GM12878 (cell line): ENCODE measurements at regions not wholly inside any gene's neighbourhood (a gene's known extent, or its start where the extent isn't known, plus 50 kb on each side); places are given as distances from the start of the nearest gene placed in this dataset.

ENCODE experiments used
- ATAC-seq: fragments of 200-7000 bp; cut with Tn5 transposase; 3 replicates; pipeline ENCODE4 v1.9.1; 2020; ENCODE audit warnings: mild to moderate bottlenecking, moderate library complexity
- BruUV-seq: library from RNA; stranded (reverse); fragments of 400-500 nt; replicated peaks from 2 replicates; lab custom pipeline; 2021; lab: Mats Ljungman, UMichigan
- CTCF ChIA-PET: fragments of 300-600 bp; sonication (Branson Sonifier 250); formaldehyde crosslinking; extraction: SDS; loops from one replicate; lab custom pipeline; 2021; ENCODE audit warnings: inconsistent platforms; lab: Yijun Ruan, JAX
- POLR2A ChIA-PET: fragments of 350-600 bp; formaldehyde crosslinking; extraction: SDS; loops from one replicate; lab custom pipeline; 2021; ENCODE audit warnings: inconsistent platforms; lab: Charles Lee
- RAD21 ChIA-PET: fragments of 300-600 bp; sonication (Branson Sonifier 250); formaldehyde crosslinking; loops from one replicate; lab custom pipeline; 2023; ENCODE audit warnings: antibody characterized with exemption; ENCODE audit not compliant: unreplicated experiment; lab: Charles Lee
- SMC1A ChIA-PET: fragments of 300-600 bp; sonication (Branson Sonifier 250); formaldehyde crosslinking; loops from one replicate; lab custom pipeline; 2023; ENCODE audit not compliant: unreplicated experiment, uncharacterized antibody; lab: Charles Lee
- DNase-seq: peaks from one replicate; pipeline ENCODE4 v3.0.0-alpha.2; 2011; ENCODE audit warnings: low read depth, low spot score
- FAIRE-seq: peaks from 3 replicates; lab custom pipeline; 2011; peaks lifted over from hg19 to GRCh38; lab: Jason Lieb, UNC
- H2AFZ ChIP-seq: 2 replicates; pipeline ENCODE4 v1.6.0; 2011; ENCODE audit warnings: low read depth, low read length, control low read depth; ENCODE audit not compliant: control insufficient read depth
- H3K27ac ChIP-seq: 2 replicates; pipeline ENCODE4 v1.5.1; 2011; ENCODE audit warnings: control low read depth; ENCODE audit not compliant: control insufficient read depth, insufficient read depth
- H3K27me3 ChIP-seq, 2 experiments: replicated peaks in 1 of 2; 2 replicates each; pipeline versions ENCODE4 v1.6.0 to v1.6.1; 2011; ENCODE audit warnings: low read length in 1 of 2; ENCODE audit not compliant: control insufficient read depth in 2 of 2, insufficient read depth in 2 of 2
- H3K36me3 ChIP-seq, 2 experiments: 2 replicates each; pipeline ENCODE4 v1.5.1; 2011; ENCODE audit warnings: low read length in 1 of 2; ENCODE audit not compliant: control insufficient read depth in 2 of 2, insufficient read depth in 2 of 2
- H3K4me1 ChIP-seq: 2 replicates; pipeline ENCODE4 v1.6.1; 2011; ENCODE audit warnings: mild to moderate bottlenecking, low read length, moderate library complexity, mixed read lengths; ENCODE audit not compliant: control insufficient read depth, insufficient read depth
- H3K4me2 ChIP-seq: 2 replicates; pipeline ENCODE4 v1.6.0; 2011; ENCODE audit warnings: control low read depth; ENCODE audit not compliant: control insufficient read depth, insufficient read depth
- H3K4me3 ChIP-seq: fragments of 200-600 bp; sonication (generic); 2 replicates; pipeline ENCODE4 v1.5.1; 2016
- H3K79me2 ChIP-seq: 2 replicates; pipeline ENCODE4 v1.6.0; 2011; ENCODE audit warnings: low read length; ENCODE audit not compliant: control insufficient read depth, insufficient read depth
- H3K9ac ChIP-seq: 2 replicates; pipeline ENCODE4 v1.8.0; 2011; ENCODE audit warnings: low read length, control low read depth, mixed read lengths; ENCODE audit not compliant: control insufficient read depth, insufficient read depth
- H3K9me3 ChIP-seq: replicated peaks from 3 replicates; pipeline ENCODE4 v1.5.1; 2011; ENCODE audit warnings: mild to moderate bottlenecking, low read length; ENCODE audit not compliant: control insufficient read depth, insufficient read depth
- H4K20me1 ChIP-seq: 2 replicates; pipeline ENCODE4 v1.6.0; 2011; ENCODE audit not compliant: control insufficient read depth, insufficient read depth
- BCL11A ChIP-seq: IDR thresholded peaks from 2 replicates; pipeline ENCODE4 v1.6.1; 2011; ENCODE audit warnings: low read depth, low read length
- BRCA1 ChIP-seq: IDR thresholded peaks from 2 replicates; pipeline ENCODE4 v1.6.1; 2011; ENCODE audit warnings: low read depth, low read length, improper control_type of control experiment
- DPF2 ChIP-seq: fragments of 450-650 bp; IDR thresholded peaks from 2 replicates; pipeline ENCODE4 v1.6.1; 2017; ENCODE audit warnings: mild to moderate bottlenecking
- MYC ChIP-seq: IDR thresholded peaks from 2 replicates; pipeline ENCODE4 v1.6.1; 2011; ENCODE audit warnings: mild to moderate bottlenecking, low read length, moderate library complexity, inconsistent platforms; ENCODE audit not compliant: insufficient read depth, insufficient replicate concordance, insufficient read length, severe bottlenecking
- NFYB ChIP-seq: IDR thresholded peaks from 2 replicates; pipeline ENCODE4 v1.6.1; 2011; ENCODE audit warnings: low read depth, mild to moderate bottlenecking, low read length, improper control_type of control experiment, moderate library complexity; ENCODE audit not compliant: insufficient read depth
- POLR2A ChIP-seq: IDR thresholded peaks from 2 replicates; pipeline ENCODE4 v1.6.1; 2011; ENCODE audit warnings: low read depth, mild to moderate bottlenecking, low read length
- SMAD1 ChIP-seq: fragments of 450-650 bp; IDR thresholded peaks from 2 replicates; pipeline ENCODE4 v1.6.1; 2018; ENCODE audit warnings: mild to moderate bottlenecking, low read depth; ENCODE audit not compliant: partially characterized antibody
- TCF7 ChIP-seq: IDR thresholded peaks from 2 replicates; pipeline ENCODE4 v1.6.1; 2014; ENCODE audit warnings: antibody characterized with exemption, borderline replicate concordance
- USF2 ChIP-seq: IDR thresholded peaks from 2 replicates; pipeline ENCODE4 v1.6.1; 2011; ENCODE audit warnings: low read depth, low read length, improper control_type of control experiment, borderline replicate concordance
- ZBED1 ChIP-seq: IDR thresholded peaks from 2 replicates; pipeline ENCODE4 v1.6.1; 2016; ENCODE audit warnings: borderline replicate concordance
- ZZZ3 ChIP-seq: IDR thresholded peaks from 2 replicates; pipeline ENCODE4 v1.6.1; 2011; ENCODE audit warnings: low read depth; ENCODE audit not compliant: control insufficient read depth, insufficient read length
- WGBS: methylation state at CpG from one replicate; pipeline ENCODE4 v1.1.6; 2016; ENCODE audit warnings: low lambda C conversion rate; ENCODE audit not compliant: insufficient replicate concordance, insufficient coverage; ENCODE audit errors: missing lambda C conversion rate; 5-methylcytosine and 5-hydroxymethylcytosine counted together
- in situ Hi-C: fragments of 300-500 bp; cut with MboI; formaldehyde crosslinking; loops from 9 replicates; pipeline ENCODE4 v1.14.3; 2018; ENCODE audit warnings: mixed read lengths
- intact Hi-C: fragments of 100-400 bp; cut with micrococcal nuclease; formaldehyde crosslinking; loops from one replicate; pipeline ENCODE4 v1.14.2; 2022; ENCODE audit not compliant: unreplicated experiment
- TF ChIP-seq, protein P1 (sequence below): fragments of 450-650 bp; IDR thresholded peaks from 2 replicates; pipeline ENCODE4 v1.6.1; 2016; ENCODE audit warnings: mild to moderate bottlenecking

DNA sequence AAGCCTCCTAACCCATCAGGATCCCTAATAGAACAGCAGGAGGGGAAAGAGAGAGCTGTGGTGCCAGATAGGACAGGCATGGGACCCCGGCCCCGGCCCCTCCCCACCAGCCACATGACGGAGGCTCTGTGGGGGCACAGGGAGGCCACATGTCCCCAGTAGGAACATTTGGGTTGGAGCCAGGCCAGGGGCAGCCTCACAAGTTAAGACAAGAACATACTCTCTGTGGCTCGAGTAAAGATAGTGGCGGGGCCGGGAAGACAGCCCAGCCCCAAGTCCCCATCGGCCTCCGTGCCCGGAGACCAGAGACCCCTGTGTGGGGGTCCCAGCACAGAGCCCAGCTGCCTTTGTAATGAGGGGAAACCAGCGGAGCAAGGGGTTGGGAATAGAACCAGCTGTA is 78.6 kb upstream of the GALNT9 start:
- no peak overlapping the region for H2AFZ ChIP-seq
- no peak overlapping the region for H3K27ac ChIP-seq
- WGBS, result 45% methylated on average over 10 of the region's 10 CpGs
- ChIA-PET CTCF (no interaction called here), RAD21 (no interaction called here), POLR2A (no interaction called here), SMC1A (no interaction called here)
- in situ Hi-C loops, result no loop called here
- no peaks in the 10 kb centered on the region for H3K36me3 ChIP-seq
- ATAC-seq (no peak), DNase-seq (no peak), FAIRE-seq (no peak)
- intact Hi-C loops, result no loop called here
- no peak overlapping the region for H3K9ac ChIP-seq
- no peaks in the 10 kb centered on the region for H3K4me1 ChIP-seq
- H3K27me3 ChIP-seq, result no peaks in the 10 kb centered on the region
- no peaks in the 10 kb centered on the region for H4K20me1 ChIP-seq
- no peaks in the 10 kb centered on the region for H3K9me3 ChIP-seq
- no peak for TF ChIP-seq TCF7
- no peak for TF ChIP-seq ZBED1
- no peak overlapping the region for H3K4me3 ChIP-seq
- BruUV-seq, result no TSS peak
- no peaks in the 10 kb centered on the region for H3K79me2 ChIP-seq
- H3K4me2 ChIP-seq, result no peak overlapping the region

- FAIRE-seq, result no peak
- ChIA-PET SMC1A (no interaction called here), RAD21 (no interaction called here), POLR2A (no interaction called here), CTCF (no interaction called here)
- no peaks in the 10 kb centered on the region for H3K79me2 ChIP-seq
- H3K9ac ChIP-seq, result no peak overlapping the region
- BruUV-seq, result no TSS peak
- H3K27ac ChIP-seq, result no peak overlapping the region
- no peak overlapping the region for H3K4me2 ChIP-seq
- H3K27me3 ChIP-seq, result no peaks in the 10 kb centered on the region
- no peak overlapping the region for H2AFZ ChIP-seq
- H3K9me3 ChIP-seq, result no peaks in the 10 kb centered on the region
- no peaks in the 10 kb centered on the region for H4K20me1 ChIP-seq
- WGBS, result 51% methylated on average over 32 of the region's 32 CpGs
- intact Hi-C loops (no loop called here), in situ Hi-C loops (no loop called here)
- no peaks in the 10 kb centered on the region for H3K36me3 ChIP-seq
- H3K4me3 ChIP-seq, result no peak overlapping the region
- no peak for ATAC-seq
- no peaks in the 10 kb centered on the region for H3K4me1 ChIP-seq
- no peak for DNase-seq
- TF ChIP-seq BCL11A (no peak), BRCA1 (no peak), POLR2A (no peak), USF2 (no peak), DPF2 (no peak), MYC (no peak), ZZZ3 (no peak), SMAD1 (no peak), ZBED1 (no peak), NFYB (no peak)
- TF ChIP-seq, protein P1, sequence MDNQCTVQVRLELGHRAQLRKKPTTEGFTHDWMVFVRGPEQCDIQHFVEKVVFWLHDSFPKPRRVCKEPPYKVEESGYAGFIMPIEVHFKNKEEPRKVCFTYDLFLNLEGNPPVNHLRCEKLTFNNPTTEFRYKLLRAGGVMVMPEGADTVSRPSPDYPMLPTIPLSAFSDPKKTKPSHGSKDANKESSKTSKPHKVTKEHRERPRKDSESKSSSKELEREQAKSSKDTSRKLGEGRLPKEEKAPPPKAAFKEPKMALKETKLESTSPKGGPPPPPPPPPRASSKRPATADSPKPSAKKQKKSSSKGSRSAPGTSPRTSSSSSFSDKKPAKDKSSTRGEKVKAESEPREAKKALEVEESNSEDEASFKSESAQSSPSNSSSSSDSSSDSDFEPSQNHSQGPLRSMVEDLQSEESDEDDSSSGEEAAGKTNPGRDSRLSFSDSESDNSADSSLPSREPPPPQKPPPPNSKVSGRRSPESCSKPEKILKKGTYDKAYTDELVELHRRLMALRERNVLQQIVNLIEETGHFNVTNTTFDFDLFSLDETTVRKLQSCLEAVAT, result no peak
Measured at GRCh38 chr12:132407451-132407961, 78.1 kb upstream of the GALNT9 start.
